Activated CD8-positive, alpha-beta T cell treated with anti-CD3 and anti-CD28 coated beads for 36 hours (primary cell): ENCODE measurements at regions not wholly inside any gene's neighbourhood (a gene's known extent, or its start where the extent isn't known, plus 50 kb on each side); places are given as distances from the start of the nearest gene placed in this dataset.
A peak's percentile ranks its signal among the peaks of the same experiment; 100 is the strongest.

ENCODE experiments used
- ATAC-seq: fragments of 200-7000 bp; cut with Tn5 transposase; one replicate; pipeline ENCODE4 v1.10.0; 2021; ENCODE audit warnings: mild to moderate bottlenecking, moderate library complexity
- CTCF ChIA-PET: fragments of 350-600 bp; sonication (Branson Sonifier 250); formaldehyde crosslinking; loops from one replicate; lab custom pipeline; 2021; ENCODE audit warnings: antibody characterized with exemption; lab: Charles Lee
- POLR2A ChIA-PET: fragments of 350-600 bp; sonication (Branson Sonifier 250); formaldehyde crosslinking; loops from one replicate; lab custom pipeline; 2021; ENCODE audit warnings: antibody characterized with exemption; lab: Charles Lee
- DNase-seq: peaks from one replicate; pipeline ENCODE4 v3.0.0-alpha.2; 2020
- H3K27ac Mint-ChIP-seq: one replicate; pipeline ENCODE4 v1.8.0; 2021; ENCODE audit warnings: mild to moderate bottlenecking, mixed read lengths
- H3K27me3 Mint-ChIP-seq: one replicate; pipeline ENCODE4 v1.8.0; 2021; ENCODE audit warnings: mixed read lengths
- H3K36me3 Mint-ChIP-seq: one replicate; pipeline ENCODE4 v1.8.0; 2021; ENCODE audit warnings: low read depth, mixed read lengths
- H3K4me1 Mint-ChIP-seq: one replicate; pipeline ENCODE4 v1.8.0; 2021; ENCODE audit warnings: low read depth, mixed read lengths
- H3K4me3 Mint-ChIP-seq: one replicate; pipeline ENCODE4 v1.8.0; 2021; ENCODE audit warnings: mild to moderate bottlenecking, moderate library complexity, mixed read lengths
- H3K9me3 Mint-ChIP-seq: one replicate; pipeline ENCODE4 v1.8.0; 2021; ENCODE audit warnings: mixed read lengths
- intact Hi-C: fragments of 100-400 bp; cut with micrococcal nuclease; formaldehyde crosslinking; loops from one replicate; pipeline ENCODE4 v1.10.0; 2022
- TF ChIP-seq, protein P1 (sequence below): fragments of 200-600 bp; IDR thresholded peaks from one replicate; pipeline ENCODE4 v1.8.0; 2022; ENCODE audit warnings: antibody characterized with exemption, mild to moderate bottlenecking

DNA sequence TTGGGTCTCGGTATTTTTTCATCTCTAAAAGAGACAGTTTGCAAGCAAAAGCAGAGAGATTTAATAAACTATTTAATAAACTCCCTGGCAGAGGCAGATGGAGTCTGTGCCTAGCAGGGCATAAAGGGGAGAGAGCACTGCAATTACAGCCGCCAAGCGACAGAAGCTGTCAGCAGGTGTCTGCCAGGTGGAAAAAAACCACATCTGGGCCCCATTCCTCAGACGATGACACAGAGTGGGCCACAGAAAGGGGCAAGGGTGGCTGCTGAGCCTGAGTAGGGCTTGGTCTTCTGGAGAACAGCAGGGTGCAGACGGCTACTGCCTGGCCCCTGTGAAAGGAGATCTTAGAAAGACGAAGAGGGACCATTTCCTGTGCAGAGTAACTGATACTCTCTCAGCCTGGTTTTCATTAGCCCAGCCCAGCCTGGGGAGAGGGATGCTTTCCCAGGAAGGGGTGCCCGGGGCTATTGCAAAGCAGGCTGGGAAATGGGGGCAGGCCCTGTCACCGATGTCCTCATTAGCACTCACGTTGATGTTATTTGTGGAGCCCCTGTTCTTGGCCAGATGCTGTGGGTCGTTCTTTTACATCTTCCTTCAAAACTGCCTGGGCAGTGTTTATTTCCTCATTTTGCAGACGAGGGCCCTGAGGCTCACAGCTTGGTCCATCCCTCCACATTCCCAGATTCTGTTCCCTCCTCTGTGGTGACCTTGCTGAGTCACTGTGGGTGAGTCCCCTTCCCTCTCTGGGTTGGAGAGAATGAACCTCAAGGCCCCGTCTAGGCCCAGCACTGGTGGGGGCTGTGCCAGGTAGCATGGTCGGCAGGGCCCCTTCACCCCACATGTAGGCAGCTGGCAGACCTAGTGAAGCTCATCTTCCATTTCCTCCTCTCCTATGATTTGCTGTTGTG lies 472.7 kb downstream of the PTPRU start:
- TF ChIP-seq, protein P1, sequence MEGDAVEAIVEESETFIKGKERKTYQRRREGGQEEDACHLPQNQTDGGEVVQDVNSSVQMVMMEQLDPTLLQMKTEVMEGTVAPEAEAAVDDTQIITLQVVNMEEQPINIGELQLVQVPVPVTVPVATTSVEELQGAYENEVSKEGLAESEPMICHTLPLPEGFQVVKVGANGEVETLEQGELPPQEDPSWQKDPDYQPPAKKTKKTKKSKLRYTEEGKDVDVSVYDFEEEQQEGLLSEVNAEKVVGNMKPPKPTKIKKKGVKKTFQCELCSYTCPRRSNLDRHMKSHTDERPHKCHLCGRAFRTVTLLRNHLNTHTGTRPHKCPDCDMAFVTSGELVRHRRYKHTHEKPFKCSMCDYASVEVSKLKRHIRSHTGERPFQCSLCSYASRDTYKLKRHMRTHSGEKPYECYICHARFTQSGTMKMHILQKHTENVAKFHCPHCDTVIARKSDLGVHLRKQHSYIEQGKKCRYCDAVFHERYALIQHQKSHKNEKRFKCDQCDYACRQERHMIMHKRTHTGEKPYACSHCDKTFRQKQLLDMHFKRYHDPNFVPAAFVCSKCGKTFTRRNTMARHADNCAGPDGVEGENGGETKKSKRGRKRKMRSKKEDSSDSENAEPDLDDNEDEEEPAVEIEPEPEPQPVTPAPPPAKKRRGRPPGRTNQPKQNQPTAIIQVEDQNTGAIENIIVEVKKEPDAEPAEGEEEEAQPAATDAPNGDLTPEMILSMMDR = no peak
- H3K27me3 Mint-ChIP-seq = peaks cover 41% of the 10 kb centered on the region
- H3K36me3 Mint-ChIP-seq = no peaks in the 10 kb centered on the region
- no peak for DNase-seq
- H3K4me3 Mint-ChIP-seq = no peak overlapping the region
- intact Hi-C loops = no loop called here
- peak; percentile 7 for ATAC-seq
- peaks cover 20% of the 10 kb centered on the region for H3K4me1 Mint-ChIP-seq
- peak overlapping the region; percentile 24 for H3K27ac Mint-ChIP-seq
- H3K9me3 Mint-ChIP-seq = no peaks in the 10 kb centered on the region
- CTCF ChIA-PET = no interaction called here
- POLR2A ChIA-PET = no interaction called here

DNA sequence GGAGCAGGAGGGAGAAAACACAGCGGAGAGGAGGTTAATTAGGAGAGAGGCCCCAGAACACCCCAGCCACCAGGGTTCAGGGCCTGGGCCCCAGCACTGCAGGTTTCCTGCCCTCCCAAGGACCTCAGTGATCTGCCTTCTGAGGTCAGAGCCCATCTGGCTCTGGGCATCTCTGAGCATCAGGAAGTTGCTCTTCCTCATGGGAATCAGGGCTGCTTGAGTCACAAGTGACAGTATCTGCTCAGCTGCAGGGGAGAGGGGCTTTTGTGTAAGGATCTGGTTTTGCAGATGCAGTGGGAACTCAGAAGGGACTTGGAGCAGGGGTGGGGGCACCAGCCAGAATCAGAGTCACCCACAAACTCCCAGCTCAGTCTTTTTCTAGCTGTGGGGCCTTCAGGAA lies 472.1 kb downstream of the PTPRU start:
- ATAC-seq = no peak
- peaks cover 20% of the 10 kb centered on the region for H3K4me1 Mint-ChIP-seq
- TF ChIP-seq, protein P1 = no peak
- no peaks in the 10 kb centered on the region for H3K36me3 Mint-ChIP-seq
- no peak overlapping the region for H3K27ac Mint-ChIP-seq
- intact Hi-C loops = no loop called here
- ChIA-PET POLR2A (interaction anchor here (0.6 kb wide), 1 partner anchor 601 kb away, joined by 3 read pairs; no protein-coding TSS in a partner anchor), CTCF (no interaction called here)
- H3K9me3 Mint-ChIP-seq = no peaks in the 10 kb centered on the region
- DNase-seq = no peak
- no peak overlapping the region for H3K4me3 Mint-ChIP-seq
- peaks cover 43% of the 10 kb centered on the region for H3K27me3 Mint-ChIP-seq

DNA sequence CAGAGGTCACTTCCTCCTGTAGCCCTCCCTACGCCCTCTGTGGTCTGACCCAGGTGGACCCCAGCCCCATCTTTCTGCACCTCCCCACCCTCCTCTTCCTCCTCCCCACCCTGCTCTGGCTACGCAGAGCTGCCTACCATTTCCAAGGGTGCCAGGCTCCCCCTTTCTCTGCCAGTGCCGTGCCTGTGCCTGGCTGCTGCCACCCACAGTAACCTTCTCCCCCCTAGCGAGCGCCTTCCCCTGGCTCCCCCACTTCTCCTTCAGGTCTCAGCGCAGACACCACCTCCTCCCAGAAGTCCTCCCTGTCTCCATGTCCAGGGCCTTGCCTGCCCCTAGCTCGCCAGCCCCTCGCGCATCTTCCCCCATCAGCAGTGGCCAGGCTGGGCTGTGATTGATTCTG lies 471.5 kb downstream of the PTPRU start:
- Mint-ChIP-seq H3K36me3 (no peaks in the 10 kb centered on the region), H3K9me3 (no peaks in the 10 kb centered on the region), H3K27ac (no peak overlapping the region), H3K27me3 (peaks cover 40% of the 10 kb centered on the region), H3K4me1 (peaks cover 20% of the 10 kb centered on the region), H3K4me3 (no peak overlapping the region)
- no peak for DNase-seq
- no peak for ATAC-seq
- ChIA-PET POLR2A (interaction anchor here (0.6 kb wide), 1 partner anchor 600 kb away, joined by 3 read pairs; no protein-coding TSS in a partner anchor), CTCF (no interaction called here)
- intact Hi-C loops = no loop called here
- TF ChIP-seq, protein P1 = no peak

DNA sequence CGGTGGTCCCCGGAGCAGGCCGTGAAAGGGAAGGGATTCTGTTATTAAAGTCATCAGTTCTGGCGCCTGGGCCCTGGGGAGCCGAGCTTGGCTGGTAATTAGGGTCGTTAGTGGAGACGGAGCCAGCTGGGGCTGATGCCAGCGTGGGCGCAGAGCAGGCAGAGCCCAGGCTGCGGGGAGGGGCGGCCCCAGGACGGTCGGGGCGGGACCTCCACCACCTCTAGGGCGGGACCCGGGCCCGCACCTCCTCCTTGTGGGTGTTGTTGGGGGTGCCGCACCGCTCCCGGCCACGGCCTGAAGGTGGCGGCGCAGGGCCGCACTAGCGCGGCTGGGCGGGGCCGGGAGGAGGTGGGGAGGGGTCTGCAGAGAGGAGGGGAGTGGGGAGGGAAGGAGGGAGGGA lies 470.6 kb downstream of the PTPRU start:
- no peak overlapping the region for H3K27ac Mint-ChIP-seq
- intact Hi-C loops = no loop called here
- H3K9me3 Mint-ChIP-seq = no peaks in the 10 kb centered on the region
- CTCF ChIA-PET = interaction anchor here (1.4 kb wide), 1 partner anchor 505 kb away, joined by 4 read pairs; no protein-coding TSS in a partner anchor
- DNase-seq (peak; percentile 54), ATAC-seq (peak; percentile 86)
- TF ChIP-seq, protein P1 = no peak
- no peaks in the 10 kb centered on the region for H3K36me3 Mint-ChIP-seq
- H3K4me1 Mint-ChIP-seq = peaks cover 14% of the 10 kb centered on the region
- H3K4me3 Mint-ChIP-seq = no peak overlapping the region
- H3K27me3 Mint-ChIP-seq = peaks cover 36% of the 10 kb centered on the region
- POLR2A ChIA-PET = no interaction called here

DNA sequence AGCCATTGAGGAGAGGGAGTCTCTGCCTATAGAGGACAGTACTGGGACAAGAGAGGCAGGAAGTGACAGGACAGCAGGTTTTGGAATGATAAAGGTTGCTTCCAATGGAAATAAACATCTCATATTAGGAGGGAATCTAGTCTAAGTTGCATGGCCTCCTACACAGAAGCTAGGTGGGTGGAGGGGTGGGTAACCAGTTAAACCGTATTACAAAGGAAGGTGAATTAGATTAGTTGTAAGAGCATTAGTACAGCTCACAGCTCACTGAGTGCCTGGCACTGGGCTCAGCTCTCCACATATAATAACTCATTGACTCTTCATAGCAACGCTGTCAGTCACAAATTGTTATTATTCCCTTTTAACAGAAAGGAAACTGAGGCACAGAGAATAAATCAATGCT lies 468.1 kb downstream of the PTPRU start:
- Mint-ChIP-seq H3K36me3 (no peaks in the 10 kb centered on the region), H3K27me3 (peaks cover 33% of the 10 kb centered on the region), H3K9me3 (no peaks in the 10 kb centered on the region), H3K4me1 (peaks cover 4% of the 10 kb centered on the region), H3K4me3 (no peak overlapping the region), H3K27ac (no peak overlapping the region)
- no peak for DNase-seq
- TF ChIP-seq, protein P1 = no peak
- POLR2A ChIA-PET = no interaction called here
- no peak for ATAC-seq
- CTCF ChIA-PET = interaction anchor here (1.0 to 1.4 kb wide), 4 partner anchors 11 to 474 kb away, joined by 3 to 5 read pairs (median 3); no protein-coding TSS in a partner anchor
- intact Hi-C loops = no loop called here
